HCT116 (cell line): ENCODE measurements at regions not wholly inside any gene's neighbourhood (a gene's known extent, or its start where the extent isn't known, plus 50 kb on each side); places are given as distances from the start of the nearest gene placed in this dataset.

ENCODE experiments used
- ATAC-seq: fragments of 200-7000 bp; cut with Tn5 transposase; 2 replicates; pipeline ENCODE4 v1.9.1; 2020; ENCODE audit warnings: mild to moderate bottlenecking, moderate library complexity
- BruUV-seq: library from RNA; stranded (reverse); fragments of 400-500 nt; replicated peaks from 2 replicates; lab custom pipeline; 2021; lab: Mats Ljungman, UMichigan
- CTCF ChIA-PET: fragments of 300-600 bp; sonication (Branson Sonifier 250); formaldehyde crosslinking; loops from one replicate; lab custom pipeline; 2021; ENCODE audit warnings: antibody characterized with exemption; lab: Charles Lee
- POLR2A ChIA-PET: fragments of 300-600, 350-600 bp; sonication (Branson Sonifier 250); formaldehyde crosslinking; loops from one replicate; lab custom pipeline; 2021; ENCODE audit warnings: antibody characterized with exemption; lab: Charles Lee
- RAD21 ChIA-PET, 2 experiments: fragments of 300-600 bp; sonication (Branson Sonifier 250); formaldehyde crosslinking; loops; one replicate each; lab custom pipeline; 2023; ENCODE audit warnings: low total read pairs in 2 of 2; ENCODE audit not compliant: uncharacterized antibody in 2 of 2, unreplicated experiment in 2 of 2, low non-redundant PET in 1 of 2; lab: Charles Lee
- DNase-seq: peaks from one replicate; pipeline ENCODE4 v3.0.0-alpha.2; 2010; ENCODE audit warnings: low read depth, low spot score
- H2AFZ ChIP-seq: fragments of 200-600 bp; shearing (Covaris generic), sonication (generic); 2 replicates; pipeline ENCODE4 v1.6.1; 2017; ENCODE audit warnings: low read depth, mixed run types, mixed read lengths, antibody characterized with exemption, low read length; ENCODE audit not compliant: poor library complexity, severe bottlenecking
- H3K27ac ChIP-seq: 2 replicates; pipeline ENCODE4 v1.5.1; 2012; ENCODE audit warnings: low read depth, low read length
- H3K27me3 ChIP-seq: fragments of 200-600 bp; sonication (generic); 2 replicates; pipeline ENCODE4 v1.6.1; 2016; ENCODE audit warnings: mixed run types, low read length, mixed read lengths; ENCODE audit not compliant: insufficient read depth
- H3K36me3 ChIP-seq, 2 experiments: fragments of 200-500 bp in 1 of 2; fragments of 200-600 bp in 1 of 2; sonication (Bioruptor generic) in 1 of 2; sonication (generic) in 1 of 2; 2 replicates each; pipeline versions ENCODE4 v1.5.1 to v1.6.1; 2014 to 2016; ENCODE audit warnings: low read length in 2 of 2, inconsistent platforms in 1 of 2, mixed read lengths in 1 of 2, mixed run types in 1 of 2; ENCODE audit not compliant: insufficient read depth in 2 of 2, control insufficient read depth in 1 of 2
- H3K4me1 ChIP-seq, 2 experiments: fragments of 200-600 bp in 1 of 2; sonication (generic) in 1 of 2; 2 replicates each; pipeline versions ENCODE4 v1.5.1 to v1.6.1; 2012 to 2017; ENCODE audit warnings: low read length in 2 of 2, inconsistent platforms in 1 of 2, mild to moderate bottlenecking in 1 of 2, mixed read lengths in 1 of 2, mixed run types in 1 of 2, moderate library complexity in 1 of 2; ENCODE audit not compliant: insufficient read depth in 2 of 2, control insufficient read depth in 1 of 2
- H3K4me2 ChIP-seq: fragments of 200-600 bp; sonication (generic); 2 replicates; pipeline ENCODE4 v1.6.1; 2017; ENCODE audit warnings: mixed run types, low read length, mixed read lengths
- H3K4me3 ChIP-seq, 2 experiments: fragments of 200-600 bp in 1 of 2; sonication (generic) in 1 of 2; replicated peaks in 1 of 2; 2 replicates each; pipeline ENCODE4 v1.5.1; 2011 to 2016; ENCODE audit warnings: low read length in 2 of 2, control low read depth in 1 of 2, low read depth in 1 of 2, mild to moderate bottlenecking in 1 of 2, mixed read lengths in 1 of 2, mixed run types in 1 of 2
- H3K79me2 ChIP-seq: fragments of 200-600 bp; sonication (generic); 2 replicates; pipeline ENCODE4 v1.6.1; 2017; ENCODE audit warnings: mild to moderate bottlenecking, mixed run types, low read length, moderate library complexity, mixed read lengths; ENCODE audit not compliant: insufficient read depth
- H3K9ac ChIP-seq: fragments of 200-600 bp; sonication (generic); 2 replicates; pipeline ENCODE4 v1.6.1; 2016; ENCODE audit warnings: low read length, mixed read lengths
- H3K9me2 ChIP-seq: fragments of 200-600 bp; sonication (generic), shearing (Covaris generic); 2 replicates; pipeline ENCODE4 v1.6.1; 2017; ENCODE audit warnings: mixed run types, mild to moderate bottlenecking, moderate library complexity; ENCODE audit not compliant: insufficient read depth
- H3K9me3 ChIP-seq, 2 experiments: fragments of 200-500 bp in 1 of 2; fragments of 200-600 bp in 1 of 2; sonication (Bioruptor generic) in 1 of 2; sonication (generic) in 1 of 2; 2 replicates each; pipeline ENCODE4 v1.6.1; 2014 to 2017; ENCODE audit warnings: low read length in 2 of 2, mixed read lengths in 2 of 2, inconsistent platforms in 1 of 2, low read depth in 1 of 2, mild to moderate bottlenecking in 1 of 2, mixed run types in 1 of 2, moderate library complexity in 1 of 2; ENCODE audit not compliant: control insufficient read depth in 1 of 2, insufficient read depth in 1 of 2
- H4K20me1 ChIP-seq: fragments of 200-600 bp; sonication (generic), shearing (Covaris generic); 2 replicates; pipeline ENCODE4 v1.6.1; 2017; ENCODE audit warnings: mixed run types, mild to moderate bottlenecking, moderate library complexity; ENCODE audit not compliant: insufficient read depth
- CBX3 ChIP-seq: IDR thresholded peaks from 2 replicates; pipeline ENCODE4 v1.6.1; 2012; ENCODE audit warnings: low read depth
- EGR1 ChIP-seq: IDR thresholded peaks from 2 replicates; pipeline ENCODE4 v1.6.1; 2012; ENCODE audit warnings: low read depth
- EZH2 ChIP-seq: fragments of 200-600 bp; sonication (generic); IDR thresholded peaks from 2 replicates; pipeline ENCODE4 v1.6.1; 2017; ENCODE audit warnings: antibody characterized with exemption, mixed run types
- EZH2phosphoT487 ChIP-seq: fragments of 200-600 bp; IDR thresholded peaks from 2 replicates; pipeline ENCODE4 v1.6.1; 2018; ENCODE audit warnings: antibody characterized with exemption, borderline replicate concordance
- FOSL1 ChIP-seq: IDR thresholded peaks from 2 replicates; pipeline ENCODE4 v1.6.1; 2012; ENCODE audit warnings: low read depth
- JUND ChIP-seq: IDR thresholded peaks from 2 replicates; pipeline ENCODE4 v1.6.1; 2012
- POLR2AphosphoS5 ChIP-seq: IDR thresholded peaks from 2 replicates; pipeline ENCODE4 v1.6.1; 2011; ENCODE audit warnings: mild to moderate bottlenecking, low read depth, low read length, moderate library complexity
- RAD21 ChIP-seq: IDR thresholded peaks from 2 replicates; pipeline ENCODE4 v1.6.1; 2012; ENCODE audit warnings: low read depth, mild to moderate bottlenecking
- SP1 ChIP-seq: IDR thresholded peaks from 2 replicates; pipeline ENCODE4 v1.6.1; 2012; ENCODE audit warnings: low read depth
- SRF ChIP-seq: IDR thresholded peaks from 2 replicates; pipeline ENCODE4 v1.6.1; 2012; ENCODE audit warnings: low read depth
- TCF7L2 ChIP-seq: IDR thresholded peaks from 2 replicates; pipeline ENCODE4 v1.7.0; 2011; ENCODE audit warnings: borderline replicate concordance, inconsistent platforms; ENCODE audit not compliant: insufficient read depth, insufficient read length; ENCODE audit errors: extremely low read depth
- ZFX ChIP-seq: fragments of 450-650 bp; IDR thresholded peaks from 2 replicates; pipeline ENCODE4 v1.6.1; 2017
- ZNF274 ChIP-seq: fragments of 200-500 bp; sonication (Bioruptor generic); IDR thresholded peaks from 2 replicates; pipeline ENCODE4 v1.6.1; 2014; ENCODE audit warnings: mild to moderate bottlenecking, low read depth, low read length, inconsistent platforms
- intact Hi-C: fragments of 100-400 bp; cut with micrococcal nuclease; formaldehyde crosslinking; loops from 2 replicates; pipeline ENCODE4 v1.10.0; 2022
- TF ChIP-seq, protein P1 (sequence below): IDR thresholded peaks from 2 replicates; pipeline ENCODE4 v1.6.1; 2012; ENCODE audit warnings: low read depth
- TF ChIP-seq, protein P2 (sequence below), 3 experiments: fragments of 200-600 bp in 1 of 3; sonication (generic) in 1 of 3; IDR thresholded peaks in 2 of 3; conservative IDR thresholded peaks in 1 of 3; 2 replicates each; pipeline ENCODE4 v1.5.1; 2012 to 2017; ENCODE audit warnings: low read depth in 2 of 3, low read length in 2 of 3, antibody characterized with exemption in 1 of 3, borderline replicate concordance in 1 of 3, control low read depth in 1 of 3, mild to moderate bottlenecking in 1 of 3, mixed read lengths in 1 of 3, mixed run types in 1 of 3, moderate library complexity in 1 of 3; ENCODE audit not compliant: insufficient read depth in 1 of 3
- TF ChIP-seq, protein P3 (sequence below): IDR thresholded peaks from 2 replicates; pipeline ENCODE4 v1.6.1; 2012

- Histone ChIP-seq H3K79me2 (no peaks in the 10 kb centered on the region), H4K20me1 (no peaks in the 10 kb centered on the region), H3K36me3 (no peaks in the 10 kb centered on the region), H3K9me3 (no peaks in the 10 kb centered on the region), H3K9ac (no peak overlapping the region), H2AFZ (no peak overlapping the region), H3K27ac (no peak overlapping the region), H3K4me2 (no peak overlapping the region), H3K4me3 (no peak overlapping the region), H3K9me2 (no peaks in the 10 kb centered on the region), H3K27me3 (peaks cover 62% of the 10 kb centered on the region), H3K4me1 (no peaks in the 10 kb centered on the region)
- ATAC-seq (no peak), DNase-seq (no peak)
- intact Hi-C loops = no loop called here
- ChIA-PET POLR2A (no interaction called here), CTCF (no interaction called here), RAD21 (no interaction called here)
- TF ChIP-seq, protein P1, sequence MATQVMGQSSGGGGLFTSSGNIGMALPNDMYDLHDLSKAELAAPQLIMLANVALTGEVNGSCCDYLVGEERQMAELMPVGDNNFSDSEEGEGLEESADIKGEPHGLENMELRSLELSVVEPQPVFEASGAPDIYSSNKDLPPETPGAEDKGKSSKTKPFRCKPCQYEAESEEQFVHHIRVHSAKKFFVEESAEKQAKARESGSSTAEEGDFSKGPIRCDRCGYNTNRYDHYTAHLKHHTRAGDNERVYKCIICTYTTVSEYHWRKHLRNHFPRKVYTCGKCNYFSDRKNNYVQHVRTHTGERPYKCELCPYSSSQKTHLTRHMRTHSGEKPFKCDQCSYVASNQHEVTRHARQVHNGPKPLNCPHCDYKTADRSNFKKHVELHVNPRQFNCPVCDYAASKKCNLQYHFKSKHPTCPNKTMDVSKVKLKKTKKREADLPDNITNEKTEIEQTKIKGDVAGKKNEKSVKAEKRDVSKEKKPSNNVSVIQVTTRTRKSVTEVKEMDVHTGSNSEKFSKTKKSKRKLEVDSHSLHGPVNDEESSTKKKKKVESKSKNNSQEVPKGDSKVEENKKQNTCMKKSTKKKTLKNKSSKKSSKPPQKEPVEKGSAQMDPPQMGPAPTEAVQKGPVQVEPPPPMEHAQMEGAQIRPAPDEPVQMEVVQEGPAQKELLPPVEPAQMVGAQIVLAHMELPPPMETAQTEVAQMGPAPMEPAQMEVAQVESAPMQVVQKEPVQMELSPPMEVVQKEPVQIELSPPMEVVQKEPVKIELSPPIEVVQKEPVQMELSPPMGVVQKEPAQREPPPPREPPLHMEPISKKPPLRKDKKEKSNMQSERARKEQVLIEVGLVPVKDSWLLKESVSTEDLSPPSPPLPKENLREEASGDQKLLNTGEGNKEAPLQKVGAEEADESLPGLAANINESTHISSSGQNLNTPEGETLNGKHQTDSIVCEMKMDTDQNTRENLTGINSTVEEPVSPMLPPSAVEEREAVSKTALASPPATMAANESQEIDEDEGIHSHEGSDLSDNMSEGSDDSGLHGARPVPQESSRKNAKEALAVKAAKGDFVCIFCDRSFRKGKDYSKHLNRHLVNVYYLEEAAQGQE = no peak
- TF ChIP-seq TCF7L2 (no peak), SP1 (no peak), SRF (no peak), EZH2phosphoT487 (no peak), POLR2AphosphoS5 (no peak), ZFX (no peak), RAD21 (no peak), JUND (no peak), EZH2 (no peak), EGR1 (no peak), FOSL1 (no peak), CBX3 (no peak), ZNF274 (no peak)
- TF ChIP-seq, protein P2, sequence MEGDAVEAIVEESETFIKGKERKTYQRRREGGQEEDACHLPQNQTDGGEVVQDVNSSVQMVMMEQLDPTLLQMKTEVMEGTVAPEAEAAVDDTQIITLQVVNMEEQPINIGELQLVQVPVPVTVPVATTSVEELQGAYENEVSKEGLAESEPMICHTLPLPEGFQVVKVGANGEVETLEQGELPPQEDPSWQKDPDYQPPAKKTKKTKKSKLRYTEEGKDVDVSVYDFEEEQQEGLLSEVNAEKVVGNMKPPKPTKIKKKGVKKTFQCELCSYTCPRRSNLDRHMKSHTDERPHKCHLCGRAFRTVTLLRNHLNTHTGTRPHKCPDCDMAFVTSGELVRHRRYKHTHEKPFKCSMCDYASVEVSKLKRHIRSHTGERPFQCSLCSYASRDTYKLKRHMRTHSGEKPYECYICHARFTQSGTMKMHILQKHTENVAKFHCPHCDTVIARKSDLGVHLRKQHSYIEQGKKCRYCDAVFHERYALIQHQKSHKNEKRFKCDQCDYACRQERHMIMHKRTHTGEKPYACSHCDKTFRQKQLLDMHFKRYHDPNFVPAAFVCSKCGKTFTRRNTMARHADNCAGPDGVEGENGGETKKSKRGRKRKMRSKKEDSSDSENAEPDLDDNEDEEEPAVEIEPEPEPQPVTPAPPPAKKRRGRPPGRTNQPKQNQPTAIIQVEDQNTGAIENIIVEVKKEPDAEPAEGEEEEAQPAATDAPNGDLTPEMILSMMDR (IDR thresholded peaks at IDR 0.05 in 2 of 3, conservative IDR thresholded peaks at IDR 0.05 in 1 of 3; ENCODE audit: borderline replicate concordance in 1 of 3, insufficient read depth in 1 of 3, low read depth in 2 of 3, low read length in 2 of 3) = no peak
- TF ChIP-seq, protein P3, sequence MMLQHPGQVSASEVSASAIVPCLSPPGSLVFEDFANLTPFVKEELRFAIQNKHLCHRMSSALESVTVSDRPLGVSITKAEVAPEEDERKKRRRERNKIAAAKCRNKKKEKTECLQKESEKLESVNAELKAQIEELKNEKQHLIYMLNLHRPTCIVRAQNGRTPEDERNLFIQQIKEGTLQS = no peak
- BruUV-seq = no TSS peak
Measured at GRCh38 chr13:111650626-111651025, 330.2 kb downstream of the TEX29 start.
